Peyer's patch (tissue), 4 donors: ENCODE measurements at regions not wholly inside any gene's neighbourhood (a gene's known extent, or its start where the extent isn't known, plus 50 kb on each side); places are given as distances from the start of the nearest gene placed in this dataset.
"Not testable (repeated sequence)": the region's sequence is repeated elsewhere in the genome, so short reads cannot be mapped to it uniquely, and the experiment has no call there.

Experiments
- CTCF ChIP-seq, 6 experiments: fragments of 450-650 bp in 4 of 6; fragments of 200-600 bp in 2 of 6; sonication (generic) in 1 of 6; IDR thresholded peaks; one replicate each; pipeline ENCODE4 v1.5.1; 2017 to 2019; ENCODE audit warnings: antibody characterized with exemption in 6 of 6, mild to moderate bottlenecking in 3 of 6, moderate library complexity in 1 of 6
- POLR2A ChIP-seq, 2 donors: fragments of 450-650 bp; IDR thresholded peaks; one replicate each; pipeline ENCODE4 v1.5.1; 2017; ENCODE audit warnings: antibody characterized with exemption in 2 of 2, mild to moderate bottlenecking in 2 of 2, moderate library complexity in 2 of 2

- TF ChIP-seq POLR2A, CTCF (IDR thresholded peaks at IDR 0.05): not testable (repeated sequence)
Measured at GRCh38 chr5:100714780-100715179, 179.6 kb downstream of the FAM174A start.
